ENCODE measurements at regions not wholly inside any gene's neighbourhood (a gene's known extent, or its start where the extent isn't known, plus 50 kb on each side); places are given as distances from the start of the nearest gene placed in this dataset.

DNA sequence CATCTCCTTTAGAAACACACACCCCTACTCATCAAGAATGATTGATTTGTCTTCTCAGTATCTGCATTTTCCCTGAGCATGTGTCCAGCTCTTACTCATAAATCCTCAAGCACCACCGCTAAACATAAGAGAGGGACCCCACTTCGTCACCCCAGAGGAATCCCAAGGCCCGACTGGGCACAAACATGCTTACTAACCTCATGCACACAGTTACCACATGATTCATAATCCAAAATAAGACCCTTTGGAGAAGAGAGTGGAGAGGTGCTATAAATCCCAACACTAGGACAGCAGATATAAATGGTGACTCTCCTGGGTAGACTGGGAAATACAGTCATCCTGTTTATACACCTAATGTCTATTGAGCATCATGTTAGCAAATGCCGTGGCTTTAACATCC lies 843.2 kb upstream of the ID2 start:
- intact Hi-C loops (cut with DNase I) = no loop called here
- no peak for TF ChIP-seq POLR2A (IDR thresholded peaks at IDR 0.05)
- TF ChIP-seq CTCF (IDR thresholded peaks at IDR 0.05) = no peak
- peaks cover 0 to 3% (median 0%) of the 10 kb centered on the region in 9 donors for H3K27me3 ChIP-seq
- WGBS, 4 donors = 82 to 94% (median 93%) methylated on average over 4 of the region's 4 CpGs
- H3K4me3 ChIP-seq = no peak overlapping the region
- no peaks in the 10 kb centered on the region for H3K36me3 ChIP-seq
- no peak overlapping the region for H3K27ac ChIP-seq
- DNase-seq (no peak), ATAC-seq (no peak)
- H3K9me3 ChIP-seq = no peaks in the 10 kb centered on the region
- peaks cover 0 to 8% (median 0%) of the 10 kb centered on the region in 12 donors for H3K4me1 ChIP-seq

GRCh38 chr2:7840651-7841380 lies 841.0 kb upstream of the ID2 start:
- WGBS, 4 donors = 94 to 96% (median 95%) methylated on average over 16 of the region's 16 CpGs
- Histone ChIP-seq H3K9me3 (no peaks in the 10 kb centered on the region), H3K27ac (no peak overlapping the region), H3K36me3 (no peaks in the 10 kb centered on the region), H3K4me3 (no peak overlapping the region), H3K4me1 (peaks cover 0 to 13% (median 0%) of the 10 kb centered on the region in 12 donors), H3K27me3 (peaks cover 0 to 3% (median 0%) of the 10 kb centered on the region in 9 donors)
- DNase-seq (no peak), ATAC-seq (no peak)
- intact Hi-C loops (cut with DNase I) = no loop called here
- TF ChIP-seq POLR2A (IDR thresholded peaks at IDR 0.05) (no peak), CTCF (IDR thresholded peaks at IDR 0.05) (no peak)

- H3K27me3 ChIP-seq = peaks cover 0 to 3% (median 0%) of the 10 kb centered on the region in 9 donors
Observed at GRCh38 chr2:7841751-7842150, 840.1 kb upstream of the ID2 start.

More at GRCh38 chr2:7841751-7842150, 840.1 kb upstream of the ID2 start:
- no peak for ATAC-seq
- WGBS, 4 donors = 74 to 92% (median 84%) methylated on average over 2 of the region's 2 CpGs
- Histone ChIP-seq H3K36me3 (no peaks in the 10 kb centered on the region), H3K4me3 (no peak overlapping the region), H3K9me3 (no peaks in the 10 kb centered on the region), H3K4me1 (peaks cover 0 to 13% (median 0%) of the 10 kb centered on the region in 12 donors), H3K27ac (no peak overlapping the region)
- no peak for TF ChIP-seq POLR2A (IDR thresholded peaks at IDR 0.05)
- no peak for TF ChIP-seq CTCF (IDR thresholded peaks at IDR 0.05)
- DNase-seq = no peak
- intact Hi-C loops (cut with DNase I) = no loop called here

Measured in heart left ventricle (tissue), 16 donors.